ENCODE measurements at regions not wholly inside any gene's neighbourhood (a gene's known extent, or its start where the extent isn't known, plus 50 kb on each side); places are given as distances from the start of the nearest gene placed in this dataset.
"Not testable (repeated sequence)": the region's sequence is repeated elsewhere in the genome, so short reads cannot be mapped to it uniquely, and the experiment has no call there.

DNA sequence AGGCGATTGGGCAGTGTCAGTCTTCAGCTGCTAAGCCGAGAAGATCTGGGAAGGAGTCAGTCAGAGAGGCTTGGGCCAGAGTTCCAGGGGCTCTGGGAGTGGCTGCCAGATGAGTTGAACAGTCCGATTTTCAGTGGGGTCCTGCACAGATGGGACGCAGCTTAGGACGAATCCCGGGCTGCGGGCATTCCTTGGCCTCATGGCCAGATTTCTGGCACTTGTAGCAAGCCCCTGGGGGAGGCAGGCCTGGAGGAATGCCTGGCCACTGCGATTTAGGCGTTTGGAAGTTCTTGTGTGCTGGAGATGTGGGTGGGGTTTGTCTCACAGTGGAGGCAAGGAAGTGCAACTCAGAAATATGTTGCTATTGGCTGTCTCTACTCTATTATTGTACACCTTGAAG is 1102.3 kb downstream of the OLFM4 start:
- not testable (repeated sequence) for H3K4me1 Mint-ChIP-seq, H3K4me3 Mint-ChIP-seq, H3K27ac Mint-ChIP-seq, H3K27me3 Mint-ChIP-seq, H3K36me3 Mint-ChIP-seq
- peaks cover 5 to 15% (median 9%) of the 10 kb centered on the region in 3 donors for H3K9me3 Mint-ChIP-seq

- H3K4me3 Mint-ChIP-seq, H3K27ac Mint-ChIP-seq, H3K27me3 Mint-ChIP-seq, H3K36me3 Mint-ChIP-seq, H3K4me1 Mint-ChIP-seq: not testable (repeated sequence)
- peaks cover 5 to 15% (median 9%) of the 10 kb centered on the region in 3 donors for H3K9me3 Mint-ChIP-seq
Observed at GRCh38 chr13:54131433-54131832, 1102.8 kb downstream of the OLFM4 start.

- not testable (repeated sequence) for H3K4me3 Mint-ChIP-seq, H3K27ac Mint-ChIP-seq, H3K27me3 Mint-ChIP-seq, H3K4me1 Mint-ChIP-seq, H3K36me3 Mint-ChIP-seq
- H3K9me3 Mint-ChIP-seq, result peaks cover 5 to 15% (median 9%) of the 10 kb centered on the region in 3 donors
Observed at GRCh38 chr13:54132127-54132526, 1103.5 kb downstream of the OLFM4 start.

- H3K9me3 Mint-ChIP-seq, result peaks cover 5 to 15% (median 9%) of the 10 kb centered on the region in 3 donors
- H3K4me1 Mint-ChIP-seq, H3K27ac Mint-ChIP-seq, H3K27me3 Mint-ChIP-seq, H3K36me3 Mint-ChIP-seq, H3K4me3 Mint-ChIP-seq: not testable (repeated sequence)
Observed at GRCh38 chr13:54132720-54133119, 1104.1 kb downstream of the OLFM4 start.

DNA sequence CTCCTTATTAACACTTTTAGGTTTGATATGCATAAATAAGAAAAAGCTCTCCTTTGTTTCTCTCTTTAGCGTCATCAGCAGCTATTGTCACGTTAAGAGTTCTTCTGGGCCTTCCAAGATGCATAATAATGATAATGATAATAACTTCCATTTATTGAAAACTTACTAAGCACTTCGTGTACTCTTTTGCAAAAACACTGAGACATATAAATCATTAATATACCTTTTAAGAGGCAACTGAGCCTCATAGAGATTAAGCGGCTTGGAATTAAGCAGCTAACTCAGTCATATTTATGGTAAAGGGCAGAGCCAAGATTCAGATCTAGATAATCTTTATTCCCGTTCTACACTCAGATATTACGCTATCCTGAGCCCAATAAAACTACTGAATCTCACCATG is 1105.1 kb downstream of the OLFM4 start:
- no peak overlapping the region for H3K27ac Mint-ChIP-seq
- peaks cover 3 to 15% (median 9%) of the 10 kb centered on the region in 3 donors for H3K9me3 Mint-ChIP-seq
- H3K4me1 Mint-ChIP-seq, result no peaks in the 10 kb centered on the region
- no peaks in the 10 kb centered on the region for H3K36me3 Mint-ChIP-seq
- no peaks in the 10 kb centered on the region for H3K27me3 Mint-ChIP-seq
- no peak overlapping the region for H3K4me3 Mint-ChIP-seq

GRCh38 chr13:54144828-54145227 is 1116.2 kb downstream of the OLFM4 start:
- Mint-ChIP-seq H3K4me3 (no peak overlapping the region), H3K27me3 (no peaks in the 10 kb centered on the region), H3K4me1 (no peaks in the 10 kb centered on the region), H3K36me3 (no peaks in the 10 kb centered on the region), H3K9me3 (peaks cover 3 to 7% (median 3%) of the 10 kb centered on the region in 3 donors), H3K27ac (no peak overlapping the region)

DNA sequence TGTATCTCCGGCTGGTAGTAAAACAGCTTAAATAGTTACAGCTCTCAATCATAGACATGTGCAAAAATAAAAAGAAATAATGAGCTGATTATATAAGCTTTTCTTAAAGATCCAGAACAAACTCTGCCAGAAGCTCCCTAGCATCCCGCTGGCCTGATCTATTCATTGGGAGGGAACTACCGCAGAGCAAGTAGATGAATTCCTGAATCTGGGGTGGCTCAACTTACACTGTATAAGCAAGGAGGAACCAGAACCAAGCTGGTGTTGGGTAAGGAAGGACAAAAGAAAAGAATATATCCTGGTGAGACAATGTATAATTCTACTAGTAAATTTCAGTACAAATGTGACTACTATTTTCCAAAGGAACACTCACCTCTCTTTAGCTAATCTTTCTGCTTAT is 1122.2 kb downstream of the OLFM4 start:
- H3K4me1 Mint-ChIP-seq, result no peaks in the 10 kb centered on the region
- H3K27me3 Mint-ChIP-seq, result no peaks in the 10 kb centered on the region
- no peak overlapping the region for H3K27ac Mint-ChIP-seq
- no peak overlapping the region for H3K4me3 Mint-ChIP-seq
- no peaks in the 10 kb centered on the region for H3K36me3 Mint-ChIP-seq
- peaks cover 0 to 2% (median 2%) of the 10 kb centered on the region in 3 donors for H3K9me3 Mint-ChIP-seq

DNA sequence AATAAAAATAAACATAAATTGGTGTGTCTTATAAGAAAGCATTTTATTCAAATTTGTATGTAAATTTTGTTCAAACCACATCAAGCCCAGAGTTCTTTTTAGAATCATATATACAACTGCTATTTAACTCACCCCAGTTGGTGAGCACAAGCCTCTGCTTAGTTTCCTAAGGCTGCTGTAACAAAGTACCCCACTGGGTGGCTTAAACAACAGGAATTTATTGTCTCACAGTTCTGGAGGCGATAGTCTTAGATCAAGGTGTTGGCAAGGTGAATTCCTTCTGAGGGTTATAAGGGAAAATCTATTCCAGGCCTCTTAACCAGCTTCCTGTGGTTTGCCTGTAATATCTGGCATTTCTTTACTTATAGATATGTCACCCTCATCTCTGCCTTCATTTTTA is 1133.5 kb downstream of the OLFM4 start:
- Mint-ChIP-seq H3K4me1 (no peaks in the 10 kb centered on the region), H3K36me3 (no peaks in the 10 kb centered on the region), H3K9me3 (peaks cover 1 to 9% (median 5%) of the 10 kb centered on the region in 3 donors), H3K27me3 (no peaks in the 10 kb centered on the region), H3K4me3 (no peak overlapping the region), H3K27ac (no peak overlapping the region)

DNA sequence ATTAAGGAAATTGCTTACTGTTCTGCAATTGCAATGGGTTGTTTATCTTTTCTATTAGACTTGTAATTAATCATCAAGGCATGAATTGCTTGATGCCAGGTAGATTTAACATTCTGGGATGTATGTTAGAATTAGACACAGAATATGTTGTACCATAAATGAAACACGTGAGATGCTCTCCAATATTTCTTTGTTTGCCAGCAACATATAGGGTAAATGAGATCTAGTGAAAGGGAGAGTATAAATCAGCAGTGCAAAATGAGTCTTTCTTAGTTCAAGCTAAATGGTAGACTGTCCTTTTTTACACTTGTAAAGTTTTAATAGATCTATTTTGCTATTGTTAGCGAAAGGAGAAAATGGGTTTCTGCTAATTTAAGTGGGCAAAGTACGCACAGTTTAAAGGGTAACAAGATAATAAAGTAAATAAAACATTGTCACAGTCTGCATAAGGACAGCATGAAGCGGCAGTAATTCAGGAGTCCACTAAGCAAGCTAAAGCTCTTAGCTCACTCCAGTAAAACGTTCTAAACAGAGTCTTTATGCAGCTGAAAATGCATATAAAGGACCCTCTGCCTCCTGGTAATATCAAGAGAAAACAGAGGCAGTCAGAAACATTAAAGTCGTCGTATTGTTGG is 1137.1 kb downstream of the OLFM4 start:
- Mint-ChIP-seq H3K4me3 (no peak overlapping the region), H3K4me1 (no peaks in the 10 kb centered on the region), H3K9me3 (peaks cover 0 to 7% (median 4%) of the 10 kb centered on the region in 3 donors), H3K36me3 (peaks cover 1% of the 10 kb centered on the region), H3K27ac (no peak overlapping the region), H3K27me3 (no peaks in the 10 kb centered on the region)

DNA sequence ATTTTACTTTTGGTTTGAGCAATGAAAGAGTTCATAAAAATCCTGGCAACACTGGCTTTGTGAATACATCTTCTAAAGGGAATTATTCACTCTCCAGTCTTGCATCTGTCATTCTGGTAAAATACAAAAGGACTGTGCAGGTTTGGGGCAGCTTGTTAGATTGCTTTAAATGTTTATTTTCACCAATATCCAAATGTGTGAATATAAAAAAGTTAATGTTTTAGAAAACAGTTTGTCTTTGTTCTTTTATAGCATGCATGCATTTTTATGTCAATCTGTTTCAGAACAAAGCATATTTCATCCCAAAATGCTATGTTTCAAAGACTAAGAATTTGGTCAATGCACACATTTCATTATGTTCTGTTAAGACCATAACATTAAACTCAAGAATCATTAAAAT is 1145.4 kb downstream of the OLFM4 start:
- no peaks in the 10 kb centered on the region for H3K27me3 Mint-ChIP-seq
- no peak overlapping the region for H3K27ac Mint-ChIP-seq
- no peaks in the 10 kb centered on the region for H3K4me1 Mint-ChIP-seq
- H3K36me3 Mint-ChIP-seq, result no peaks in the 10 kb centered on the region
- peaks cover 3 to 7% (median 4%) of the 10 kb centered on the region in 3 donors for H3K9me3 Mint-ChIP-seq
- no peak overlapping the region for H3K4me3 Mint-ChIP-seq

- Mint-ChIP-seq H3K36me3 (no peaks in the 10 kb centered on the region), H3K27ac (no peak overlapping the region), H3K4me3 (no peak overlapping the region), H3K9me3 (peaks cover 6 to 10% (median 8%) of the 10 kb centered on the region in 3 donors), H3K4me1 (no peaks in the 10 kb centered on the region), H3K27me3 (no peaks in the 10 kb centered on the region)
Observed at GRCh38 chr13:54175466-54175865, 1146.9 kb downstream of the OLFM4 start.

DNA sequence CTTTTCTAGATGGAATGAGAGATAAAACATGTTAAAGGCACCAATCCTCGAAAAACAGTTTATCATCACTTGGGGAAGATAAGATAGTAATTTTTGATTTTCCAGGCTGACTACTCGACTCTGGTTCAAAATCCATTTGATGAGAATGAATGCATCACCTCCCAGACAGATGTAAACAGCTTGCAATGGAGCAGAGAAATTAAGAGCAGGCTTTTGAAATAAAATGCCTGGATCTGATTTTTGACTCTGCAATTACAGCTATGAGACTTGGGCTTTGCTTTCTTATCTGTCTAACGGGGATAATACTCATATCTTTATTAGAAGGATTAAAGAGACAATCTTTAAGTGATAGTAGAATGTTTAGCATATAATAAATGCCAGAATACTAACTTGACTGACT is 1148.9 kb downstream of the OLFM4 start:
- Mint-ChIP-seq H3K9me3 (peaks cover 3 to 8% (median 6%) of the 10 kb centered on the region in 3 donors), H3K27me3 (no peaks in the 10 kb centered on the region), H3K36me3 (no peaks in the 10 kb centered on the region), H3K27ac (no peak overlapping the region), H3K4me1 (no peaks in the 10 kb centered on the region), H3K4me3 (no peak overlapping the region)

DNA sequence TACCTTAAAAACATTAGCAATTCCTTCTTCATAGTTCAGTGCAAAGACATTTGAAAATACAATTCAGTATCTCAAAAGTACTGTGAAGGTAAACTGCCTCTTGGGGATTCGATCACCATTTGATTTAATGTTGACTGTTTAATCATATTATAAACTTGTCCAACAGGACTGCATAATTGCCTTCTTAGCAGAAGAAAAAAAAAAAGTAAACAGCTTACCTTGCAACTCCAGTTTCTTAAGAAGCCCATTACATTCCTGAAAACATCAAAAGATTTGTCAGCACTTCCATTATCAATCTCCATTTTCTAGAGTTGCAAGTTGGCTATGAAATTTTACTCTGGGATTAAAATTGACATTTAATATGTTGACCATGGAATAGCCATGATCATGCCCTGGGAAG is 1154.6 kb downstream of the OLFM4 start:
- Mint-ChIP-seq H3K9me3 (peaks cover 6% of the 10 kb centered on the region in 3 donors), H3K4me3 (no peak overlapping the region), H3K27me3 (no peaks in the 10 kb centered on the region), H3K36me3 (no peaks in the 10 kb centered on the region), H3K4me1 (no peaks in the 10 kb centered on the region), H3K27ac (no peak overlapping the region)

DNA sequence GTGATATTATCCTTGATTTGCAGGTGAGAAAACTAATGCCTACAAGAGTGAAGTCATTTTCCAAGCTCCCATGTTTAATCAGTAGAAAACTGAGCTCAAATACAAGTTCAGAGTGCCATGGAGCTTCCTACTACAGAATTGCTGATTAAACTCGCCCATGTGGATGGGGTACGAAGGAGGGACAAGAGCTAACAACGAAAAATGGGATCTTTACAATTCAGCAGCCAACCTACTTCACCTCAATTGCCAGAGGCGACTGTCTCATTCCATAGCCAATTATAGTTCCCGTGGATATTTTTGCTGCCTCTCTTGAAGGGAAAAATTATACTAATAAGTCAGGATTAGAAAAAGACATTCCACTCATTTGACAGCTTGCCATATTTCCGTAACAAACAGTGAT is 1155.1 kb downstream of the OLFM4 start:
- H3K4me1 Mint-ChIP-seq, result no peaks in the 10 kb centered on the region
- H3K4me3 Mint-ChIP-seq, result no peak overlapping the region
- peaks cover 3 to 9% (median 6%) of the 10 kb centered on the region in 3 donors for H3K9me3 Mint-ChIP-seq
- no peaks in the 10 kb centered on the region for H3K36me3 Mint-ChIP-seq
- H3K27ac Mint-ChIP-seq, result no peak overlapping the region
- H3K27me3 Mint-ChIP-seq, result no peaks in the 10 kb centered on the region

GRCh38 chr13:54184576-54184975 is 1156.0 kb downstream of the OLFM4 start:
- Mint-ChIP-seq H3K27ac (no peak overlapping the region), H3K4me3 (no peak overlapping the region), H3K9me3 (peaks cover 2 to 7% (median 6%) of the 10 kb centered on the region in 3 donors), H3K36me3 (no peaks in the 10 kb centered on the region), H3K4me1 (no peaks in the 10 kb centered on the region), H3K27me3 (no peaks in the 10 kb centered on the region)

DNA sequence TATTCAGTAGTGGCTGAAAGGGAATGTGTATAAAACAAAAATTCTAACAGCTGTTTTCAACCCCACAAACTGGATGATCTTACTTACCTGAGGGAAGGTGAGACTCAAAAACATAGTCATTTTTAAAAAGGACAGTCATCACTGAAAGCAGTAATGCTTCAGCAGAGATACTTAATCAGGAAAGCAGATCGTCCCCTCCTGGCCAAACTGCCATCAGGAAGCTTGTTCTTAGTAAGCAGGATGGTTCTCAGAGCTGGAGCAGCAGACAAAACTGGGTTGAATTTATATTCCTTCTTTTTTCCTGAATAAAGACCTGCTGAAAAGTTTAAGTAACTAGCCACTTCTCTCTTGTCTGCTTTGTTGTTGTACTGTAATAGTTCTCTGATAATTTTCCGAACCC is 1156.5 kb downstream of the OLFM4 start:
- no peaks in the 10 kb centered on the region for H3K4me1 Mint-ChIP-seq
- H3K9me3 Mint-ChIP-seq, result peaks cover 4 to 5% (median 5%) of the 10 kb centered on the region in 3 donors
- H3K4me3 Mint-ChIP-seq, result no peak overlapping the region
- no peak overlapping the region for H3K27ac Mint-ChIP-seq
- no peaks in the 10 kb centered on the region for H3K27me3 Mint-ChIP-seq
- no peaks in the 10 kb centered on the region for H3K36me3 Mint-ChIP-seq

All from IgD-negative memory B cell (primary cell).